GM18520 (cell line): ENCODE measurements at regions not wholly inside any gene's neighbourhood (a gene's known extent, or its start where the extent isn't known, plus 50 kb on each side); places are given as distances from the start of the nearest gene placed in this dataset.
"Not testable (repeated sequence)": the region's sequence is repeated elsewhere in the genome, so short reads cannot be mapped to it uniquely, and the experiment has no call there.

ENCODE experiments used
- ATAC-seq: cut with Tn5 transposase; IDR thresholded peaks from one replicate; pipeline ENCODE4 v1.9.1; 2021; ENCODE audit not compliant: unreplicated experiment

DNA sequence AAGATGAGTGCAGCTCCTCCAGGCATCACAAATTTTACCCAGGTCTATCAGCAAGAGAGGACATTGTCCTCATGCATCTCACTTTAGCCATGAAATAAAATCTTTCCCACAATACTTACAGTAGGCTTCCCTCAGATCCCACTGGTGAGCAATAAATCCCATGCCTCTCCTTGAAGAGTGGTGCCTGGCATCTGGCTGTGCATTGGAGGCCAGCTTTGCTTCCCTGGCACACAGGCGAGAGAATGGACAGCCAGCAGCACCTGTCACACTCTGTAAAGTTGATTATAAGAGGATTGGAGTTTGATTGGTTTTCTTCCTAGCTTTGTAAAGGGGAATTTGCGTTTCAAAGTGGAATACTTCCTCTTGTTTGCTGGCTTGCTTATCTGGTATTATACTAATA lies 1153.9 kb downstream of the AACS start:
- no peak for ATAC-seq

DNA sequence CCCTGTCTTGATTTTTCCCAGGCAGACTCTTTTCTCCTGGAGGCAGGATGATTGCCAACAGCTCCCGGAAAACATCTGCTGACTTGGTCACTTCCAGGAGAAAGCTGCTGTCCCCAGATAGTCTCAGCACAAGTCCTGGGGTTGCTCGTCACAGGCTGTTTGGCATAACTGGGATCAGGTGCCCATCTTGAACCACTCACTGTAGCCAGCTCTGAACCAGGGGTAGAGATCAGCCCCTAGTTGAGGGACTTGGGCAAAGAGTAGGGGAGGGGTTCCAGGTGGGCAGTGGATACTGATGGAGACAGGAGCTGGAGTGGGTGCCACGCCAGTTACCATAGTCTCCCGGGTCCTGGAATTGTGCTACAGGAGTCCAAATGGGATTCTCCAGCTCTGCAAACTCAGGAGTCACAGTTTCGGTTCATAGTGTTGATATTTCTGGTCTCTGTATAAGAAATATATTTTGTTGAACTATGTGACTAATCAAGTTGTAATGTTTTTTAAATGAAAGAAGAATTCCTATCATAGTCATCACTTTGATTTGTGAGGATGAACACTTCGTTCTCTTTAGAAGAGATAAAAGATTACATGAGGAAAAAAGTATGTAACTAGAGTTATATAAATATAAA lies 1154.5 kb downstream of the AACS start:
- no peak for ATAC-seq

DNA sequence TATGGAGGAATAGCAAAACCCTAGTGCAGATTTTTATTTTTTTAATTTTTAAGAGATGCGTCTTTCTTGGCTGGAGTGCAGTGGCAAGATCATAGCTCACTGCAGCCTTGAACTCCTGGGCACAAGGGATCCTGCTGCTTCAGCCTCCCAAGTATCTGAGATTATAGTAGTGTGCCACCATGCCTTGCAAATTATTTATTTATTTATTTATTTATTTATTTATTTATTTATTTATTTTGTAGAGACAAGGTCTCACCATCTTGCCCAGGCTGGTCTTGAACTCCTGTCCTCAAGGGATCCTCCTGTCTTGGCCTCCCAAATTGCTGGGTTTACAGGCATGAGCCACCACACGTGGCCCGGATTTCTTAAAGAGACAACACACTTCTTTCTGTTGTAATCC lies 1158.8 kb downstream of the AACS start:
- no peak for ATAC-seq

DNA sequence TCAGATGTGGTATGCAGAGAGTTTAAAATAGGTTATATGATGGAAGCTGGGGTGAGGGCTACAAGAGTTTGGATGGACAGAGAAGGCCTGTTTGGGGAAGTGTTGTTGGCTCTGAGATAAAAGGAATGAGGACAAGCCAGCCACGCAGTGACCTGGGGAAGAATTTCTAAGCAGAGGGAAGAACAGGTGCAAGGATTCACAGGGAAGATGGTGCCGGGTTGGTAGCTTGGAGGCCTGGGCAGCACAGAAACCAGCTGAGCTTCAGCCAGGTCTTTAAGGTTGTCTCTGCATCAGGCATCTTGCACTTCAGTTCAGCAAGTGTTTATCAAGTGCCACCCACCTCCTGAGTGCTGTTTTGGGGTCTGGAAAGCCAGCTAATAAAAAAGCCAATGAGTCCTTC lies 1163.7 kb downstream of the AACS start:
- ATAC-seq = no peak

DNA sequence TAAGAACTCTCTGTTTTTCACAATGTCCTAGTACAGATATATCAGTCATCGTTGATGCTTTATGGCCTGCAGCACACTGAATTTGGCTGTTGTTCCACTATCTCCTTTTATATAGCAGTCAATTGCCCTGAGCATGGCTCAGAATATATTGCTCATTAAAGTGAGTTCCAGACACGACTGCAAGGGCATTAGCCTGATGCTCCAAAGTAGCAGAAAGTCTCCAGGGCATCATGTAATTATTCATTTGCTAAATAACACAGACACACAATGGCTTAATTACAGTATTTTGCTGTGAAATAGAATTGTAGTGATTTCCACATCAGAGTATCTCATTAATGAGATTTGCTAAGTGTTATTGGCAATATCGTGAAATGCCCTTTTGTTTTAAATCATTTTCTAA lies 1167.5 kb downstream of the AACS start:
- no peak for ATAC-seq

DNA sequence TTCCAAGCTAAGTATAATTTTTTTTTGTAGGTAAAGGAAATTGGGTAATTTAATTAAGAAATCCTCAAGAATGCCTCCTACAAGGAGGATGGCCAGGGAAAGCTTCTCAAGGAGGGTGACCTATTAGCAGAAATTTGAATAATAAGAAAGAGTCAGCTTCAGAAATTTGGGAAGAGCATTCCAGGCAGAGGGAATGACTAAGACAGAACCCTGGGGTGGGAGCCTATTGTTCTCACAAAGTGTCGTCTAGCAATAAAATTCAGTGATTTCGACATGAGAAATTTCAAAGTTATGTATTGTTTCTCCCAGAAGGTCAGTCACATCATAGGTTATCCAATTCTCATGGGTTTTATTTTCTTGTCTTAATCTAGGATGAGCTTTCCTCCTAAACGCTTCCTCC lies 1168.4 kb downstream of the AACS start:
- ATAC-seq = no peak

DNA sequence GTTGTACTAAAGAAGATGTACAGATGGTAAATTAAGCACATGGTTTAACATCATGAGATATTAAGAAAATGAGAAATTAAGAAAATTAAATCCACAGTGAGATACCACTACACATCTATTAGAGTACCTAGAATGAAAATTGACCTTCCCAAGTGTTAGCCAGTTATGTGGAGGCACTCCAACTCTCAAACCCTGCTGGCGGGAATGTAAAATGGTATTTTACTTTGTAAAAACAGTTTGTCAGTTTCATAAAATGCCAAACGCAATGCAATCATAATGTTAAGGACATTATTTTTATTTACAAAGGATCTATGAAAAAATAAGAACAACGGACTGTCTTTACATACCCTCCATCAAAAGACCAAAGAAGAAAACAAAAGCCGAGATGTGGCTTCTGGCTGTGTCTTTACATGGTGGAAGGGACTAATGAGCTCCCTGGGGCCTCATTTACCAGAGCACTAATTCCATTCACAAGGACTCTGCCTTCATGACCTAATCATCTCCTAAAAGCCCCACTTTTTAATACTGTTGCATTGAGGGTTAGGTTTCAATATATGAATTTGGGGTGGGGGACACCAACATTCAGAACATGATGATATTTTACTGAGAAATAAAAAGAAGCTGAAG lies 1178.7 kb downstream of the AACS start:
- no peak for ATAC-seq

DNA sequence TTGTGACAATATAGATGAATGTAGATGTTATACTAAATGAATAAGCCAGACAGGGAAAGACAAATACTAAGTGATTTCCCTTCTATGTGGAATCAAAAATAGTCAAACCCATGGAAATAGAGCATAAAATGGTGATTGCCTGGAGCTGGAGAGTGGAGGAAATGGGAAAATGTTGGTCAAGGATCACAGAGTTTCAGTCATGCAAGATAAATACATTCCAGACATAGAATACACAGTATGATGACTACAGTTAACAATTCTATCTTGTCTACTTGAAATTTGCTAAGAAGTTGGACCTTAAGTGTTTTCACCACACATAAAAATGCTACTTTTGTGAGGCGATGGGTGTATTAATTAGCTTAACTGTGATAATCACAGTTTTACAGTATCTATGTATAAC lies 1182.7 kb downstream of the AACS start:
- no peak for ATAC-seq

DNA sequence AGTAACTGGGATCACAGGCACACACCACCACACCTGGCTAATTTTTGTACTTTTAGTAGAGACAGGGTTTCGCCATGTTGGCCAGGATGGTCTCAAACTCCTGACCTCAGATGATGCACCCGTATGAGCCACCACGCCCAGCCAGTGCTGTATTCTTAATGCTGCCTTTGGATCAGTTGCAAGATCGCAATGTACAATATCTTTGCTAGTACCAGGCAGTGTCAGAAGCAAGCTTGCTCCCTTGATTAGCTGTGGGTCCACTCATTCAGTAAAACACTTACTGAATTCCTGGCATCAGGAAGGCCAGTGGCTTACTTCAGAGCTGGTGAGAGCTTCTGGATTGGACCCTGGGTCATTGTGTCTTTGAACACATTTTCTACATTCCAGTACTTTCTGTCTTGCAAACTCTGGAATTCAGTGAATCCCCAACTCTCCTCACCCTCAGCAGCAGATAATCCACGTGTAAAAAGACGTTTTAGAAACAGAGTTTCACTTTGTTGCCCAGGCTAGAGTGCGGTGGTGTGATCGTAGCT lies 1183.7 kb downstream of the AACS start:
- no peak for ATAC-seq

DNA sequence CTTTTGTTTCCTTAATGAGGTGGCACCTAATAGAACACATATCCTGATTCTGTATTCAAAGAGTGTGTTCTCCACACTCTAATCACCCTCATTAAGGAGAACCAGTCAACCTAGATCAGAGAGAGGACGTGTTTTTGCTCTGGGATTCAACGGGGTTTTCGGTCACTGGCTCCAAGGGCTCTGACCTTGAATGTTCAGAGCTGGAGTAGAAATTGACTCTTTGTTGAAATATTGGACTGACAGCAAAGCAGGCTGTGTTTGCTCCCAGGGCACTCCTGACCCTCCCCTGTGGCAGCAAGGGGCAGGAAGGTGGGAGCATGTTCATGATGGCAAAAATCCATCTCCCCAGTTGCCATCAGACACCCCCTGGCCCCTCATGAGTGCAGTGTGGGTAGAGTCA lies 1193.0 kb downstream of the AACS start:
- ATAC-seq = no peak

DNA sequence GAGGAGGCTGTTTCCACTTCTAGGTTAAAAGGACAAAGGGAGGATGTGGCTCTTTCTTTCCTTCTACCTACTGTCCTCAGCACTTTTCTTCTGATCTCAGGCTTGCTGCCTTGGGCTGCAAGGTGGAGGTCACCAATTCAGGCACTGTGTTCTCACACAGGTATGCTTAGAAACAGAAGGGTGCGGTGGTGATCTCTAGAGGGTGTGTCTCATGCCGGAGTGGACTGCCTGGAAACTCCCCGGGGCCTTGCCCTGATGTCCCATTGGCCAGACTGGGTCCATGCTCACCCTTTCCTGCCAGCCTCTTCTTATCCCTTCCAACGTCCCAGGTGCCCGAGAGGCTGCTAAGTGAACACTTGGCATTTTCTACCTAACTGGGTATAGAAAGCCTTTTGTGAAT lies 1197.6 kb downstream of the AACS start:
- ATAC-seq = no peak

DNA sequence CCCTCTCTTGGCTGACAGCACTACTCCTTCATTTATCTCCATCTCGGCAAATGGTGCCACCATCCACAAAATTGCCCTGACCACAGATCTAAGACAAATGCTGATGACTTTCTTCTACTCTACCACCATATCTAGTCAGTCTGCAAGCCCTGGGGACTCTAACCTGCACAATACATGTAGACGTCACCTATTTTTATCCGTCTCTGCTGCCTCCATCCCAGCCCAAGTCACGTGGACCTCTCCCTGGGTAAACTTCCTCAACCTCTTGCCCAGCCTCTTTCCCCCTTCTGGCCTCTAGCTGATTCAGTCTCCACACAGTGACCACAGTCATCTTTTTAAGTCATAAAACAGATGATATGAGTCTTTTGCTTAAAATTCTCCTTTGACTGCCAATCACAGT lies 1203.0 kb downstream of the AACS start:
- no peak for ATAC-seq

DNA sequence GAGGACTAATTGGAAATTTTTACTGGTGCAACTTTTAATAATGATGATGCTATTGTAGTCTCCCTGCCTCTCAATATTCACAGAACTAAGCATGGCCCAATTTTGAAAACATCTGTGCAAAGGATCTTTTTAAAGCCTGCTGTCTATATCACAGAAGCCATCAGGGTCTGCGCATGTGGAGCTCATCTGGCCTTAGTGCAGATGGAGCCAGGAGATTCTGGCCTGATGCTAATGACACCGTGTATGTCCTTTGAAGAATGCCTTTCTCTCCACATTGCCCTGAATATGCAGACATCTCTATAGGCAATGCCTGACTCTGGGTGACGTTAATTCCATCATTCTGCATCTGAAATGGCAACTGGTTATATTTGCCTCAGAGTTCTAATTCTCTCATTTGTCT lies 1205.9 kb downstream of the AACS start:
- no peak for ATAC-seq

DNA sequence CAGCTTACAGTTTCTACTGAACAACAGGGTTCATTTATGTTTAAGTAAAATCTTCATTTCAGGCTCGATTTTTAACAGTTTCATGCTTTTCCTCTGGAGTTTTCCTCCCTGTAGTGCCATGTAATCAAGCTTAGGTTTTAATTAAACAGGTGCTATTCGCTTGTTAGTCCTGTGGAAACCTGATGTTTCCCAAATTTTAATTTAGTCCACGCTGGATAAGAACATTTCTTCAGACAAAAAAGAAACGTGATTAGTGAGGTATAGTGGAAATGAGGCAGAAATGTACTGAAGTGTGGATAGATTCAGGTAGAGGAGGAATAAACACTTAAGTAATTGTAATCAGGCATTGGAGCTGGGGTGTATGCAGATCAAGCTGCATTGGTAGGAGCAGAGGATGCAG lies 1217.5 kb downstream of the AACS start:
- no peak for ATAC-seq

DNA sequence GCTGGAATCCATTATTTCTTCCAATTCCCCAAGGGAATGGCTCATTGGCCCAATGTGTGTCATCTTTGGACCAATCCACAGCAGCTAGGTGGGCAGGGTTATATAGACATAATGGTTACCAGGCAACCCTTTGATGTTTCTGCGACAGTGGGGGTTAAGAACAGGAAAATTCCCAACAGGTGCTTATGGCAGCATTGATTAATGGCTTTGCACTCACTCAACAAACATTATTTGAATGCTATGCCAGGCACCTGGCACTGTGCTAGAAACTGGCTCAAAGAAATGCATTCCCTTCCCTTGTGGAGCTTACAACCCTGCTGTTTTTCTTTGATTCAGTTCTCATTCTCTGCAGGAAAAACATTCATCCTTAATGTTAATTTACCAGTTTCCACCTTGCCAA lies 1221.0 kb downstream of the AACS start:
- no peak for ATAC-seq

DNA sequence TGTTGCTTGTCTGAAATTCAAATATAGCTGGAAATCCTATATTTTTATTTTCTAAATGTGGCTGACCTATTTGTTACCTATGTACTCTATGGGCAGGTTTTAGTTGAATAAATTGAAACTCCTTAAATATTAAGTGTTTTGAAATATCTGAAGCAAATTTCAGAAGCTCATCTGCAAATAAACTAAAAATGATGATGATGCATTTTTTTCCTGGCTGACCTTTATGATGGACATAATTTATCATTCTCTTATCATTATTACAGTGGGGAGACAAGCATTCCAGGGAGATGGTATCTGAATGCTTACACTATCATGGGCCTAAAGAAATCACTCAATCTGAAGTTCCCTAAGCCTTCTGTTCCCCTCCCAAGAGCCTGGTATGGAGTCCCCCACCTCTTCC lies 1225.2 kb downstream of the AACS start:
- ATAC-seq = no peak

DNA sequence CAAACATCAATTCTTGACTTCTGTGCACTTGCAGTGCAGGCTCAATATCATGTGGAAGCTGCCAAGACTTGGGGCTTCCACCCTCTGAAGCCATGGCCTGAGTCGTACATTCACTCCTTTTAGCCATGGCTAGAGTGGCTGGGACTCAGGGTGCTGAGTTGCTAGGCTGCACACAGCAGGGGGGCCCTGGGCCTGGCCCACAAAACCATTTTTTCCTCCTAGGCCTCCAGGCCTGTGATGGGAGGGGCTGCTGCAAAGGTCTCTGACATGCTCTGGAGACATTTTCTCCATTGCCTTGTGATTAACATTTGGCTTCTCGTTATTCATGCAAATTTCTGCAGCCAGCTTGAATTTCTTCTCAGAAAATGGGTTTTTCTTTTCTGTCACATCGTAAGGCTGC lies 1226.8 kb downstream of the AACS start:
- ATAC-seq = not testable (repeated sequence)

DNA sequence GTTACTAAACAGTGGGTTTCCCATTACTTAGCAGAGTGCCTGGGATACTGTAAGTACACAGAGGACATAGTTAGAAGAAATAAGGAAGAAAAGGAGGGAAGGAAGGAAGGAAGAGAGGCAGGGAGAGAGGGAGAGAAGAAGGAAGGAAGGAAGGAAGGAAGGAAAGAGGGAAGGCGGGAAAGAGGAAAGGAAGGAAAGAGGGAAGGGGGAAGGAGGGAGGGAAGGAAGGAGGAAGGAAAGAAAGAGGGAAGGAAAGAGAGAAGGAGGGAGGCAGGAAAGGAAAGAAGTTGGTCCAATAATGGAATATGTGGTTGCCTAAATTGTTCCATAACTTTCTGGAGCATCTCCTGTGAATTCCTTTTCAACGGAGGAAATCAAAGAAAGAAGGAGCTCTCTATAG lies 1230.4 kb downstream of the AACS start:
- no peak for ATAC-seq

DNA sequence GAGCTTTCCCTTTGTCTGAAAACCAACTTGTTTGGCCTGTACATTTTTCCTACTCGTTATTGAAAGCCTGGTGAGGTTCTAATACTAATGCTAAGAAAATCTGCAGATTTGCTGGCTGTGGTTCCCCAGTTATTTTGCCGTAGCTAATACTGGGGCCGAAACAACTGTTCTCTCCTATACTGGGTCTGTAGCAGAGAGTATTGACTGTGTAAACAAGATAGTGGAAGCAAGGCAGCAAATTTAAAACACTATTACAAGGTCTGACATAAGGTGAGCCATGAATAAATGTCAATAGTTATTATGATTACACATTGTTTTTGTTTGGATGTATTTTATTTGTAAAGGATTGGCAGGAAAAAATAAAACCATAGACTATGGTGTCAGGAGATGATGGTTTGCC lies 1244.0 kb downstream of the AACS start:
- ATAC-seq = no peak

DNA sequence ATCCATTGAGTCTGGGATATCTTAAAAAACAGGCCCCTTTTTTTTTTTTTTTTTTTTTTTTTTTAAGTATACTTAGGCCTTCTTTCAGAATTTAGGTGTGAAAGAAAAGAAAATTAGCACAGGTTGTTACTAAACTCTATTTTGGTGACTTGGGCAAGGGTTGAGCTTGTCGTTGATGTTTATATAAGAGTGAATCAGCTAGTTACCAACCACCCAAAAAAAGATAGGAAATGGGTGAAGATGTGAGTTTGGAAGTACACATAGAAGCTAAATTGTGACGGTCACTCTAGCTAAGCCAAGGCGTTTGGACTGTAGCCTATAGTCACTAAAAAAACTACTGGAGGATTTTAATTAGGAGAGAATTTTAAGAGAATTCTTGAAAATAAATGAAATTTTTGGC lies 1247.2 kb downstream of the AACS start:
- ATAC-seq = no peak

DNA sequence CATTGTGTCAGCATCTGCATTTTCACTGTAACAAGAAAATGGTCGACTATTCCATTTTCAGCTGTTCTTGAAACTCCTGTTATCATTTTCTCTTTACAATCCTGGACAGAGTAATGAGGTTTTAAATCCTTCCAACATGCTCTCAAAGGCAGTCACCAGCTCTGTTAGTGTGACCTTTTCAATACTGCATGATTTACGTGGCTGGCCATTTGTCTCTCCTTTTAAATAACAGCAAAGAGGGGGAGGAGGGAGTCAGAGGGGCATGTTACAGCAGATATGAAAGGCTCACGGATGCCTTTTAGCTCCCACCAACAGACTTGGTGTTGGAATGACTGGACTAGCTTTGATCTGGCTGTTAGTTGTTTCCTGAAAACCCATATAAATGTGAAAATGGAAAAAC lies 1251.2 kb downstream of the AACS start:
- ATAC-seq = no peak

DNA sequence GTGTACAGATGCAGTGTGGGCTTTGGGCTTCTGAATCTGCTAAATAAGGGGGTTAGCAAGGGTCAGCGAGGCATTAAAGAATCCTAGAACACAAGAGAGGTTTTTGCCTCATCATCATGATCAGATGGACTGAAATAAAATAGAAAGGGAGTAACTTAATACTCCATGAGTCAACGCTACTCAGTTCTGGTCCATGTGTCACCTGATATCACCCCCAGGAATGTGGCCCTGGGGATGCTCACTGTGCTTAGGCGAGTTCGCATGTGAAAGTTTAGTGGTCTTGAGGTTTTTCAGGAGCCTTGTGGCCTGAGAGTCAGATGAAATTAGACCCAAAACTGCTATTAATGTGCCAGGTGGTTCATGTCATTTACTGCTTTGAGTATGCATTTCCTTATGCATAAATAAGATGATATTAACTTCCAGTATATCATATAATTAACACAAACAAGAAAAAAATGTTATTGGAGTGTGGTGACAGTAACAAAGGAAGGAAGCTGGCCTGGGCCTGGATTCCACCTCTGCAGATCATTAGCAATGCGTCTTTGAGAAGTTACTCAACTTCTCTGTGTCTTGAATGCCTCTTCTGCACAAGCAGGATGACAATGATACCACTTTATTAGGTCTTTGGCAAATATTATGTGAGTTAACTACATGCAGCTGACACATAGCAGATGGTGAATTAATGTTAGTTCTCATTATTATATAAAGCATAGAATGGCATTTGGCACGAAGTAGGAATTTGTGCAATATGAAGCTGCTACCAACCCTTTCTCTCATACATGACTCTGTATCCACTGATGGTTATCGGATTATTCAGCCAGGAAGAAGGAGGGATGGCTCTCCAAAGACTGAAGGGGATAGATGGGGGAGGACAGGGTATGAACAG lies 1272.6 kb downstream of the AACS start:
- ATAC-seq = no peak
